Upper lobe of left lung (tissue), 6 donors: ENCODE measurements at regions not wholly inside any gene's neighbourhood (a gene's known extent, or its start where the extent isn't known, plus 50 kb on each side); places are given as distances from the start of the nearest gene placed in this dataset.
"Not testable (repeated sequence)": the region's sequence is repeated elsewhere in the genome, so short reads cannot be mapped to it uniquely, and the experiment has no call there.

ENCODE experiments used
- ATAC-seq, 2 donors: fragments of 200-7000 bp; cut with Tn5 transposase; one replicate each; pipeline ENCODE4 v1.9.1; 2022; ENCODE audit warnings: mild to moderate bottlenecking in 2 of 2, moderate library complexity in 2 of 2; ENCODE audit not compliant: low FRiP score in 2 of 2
- DNase-seq, 2 donors: peaks; one replicate each; pipeline ENCODE4 v3.0.0-alpha.2; 2019 to 2020
- H3K27ac ChIP-seq, 4 donors: fragments of 200-600 bp; sonication (generic); one replicate each; pipeline ENCODE4 v1.5.1; 2016 to 2019
- H3K27me3 ChIP-seq, 4 donors: fragments of 200-600 bp; sonication (generic); one replicate each; pipeline ENCODE4 v1.5.1; 2017 to 2019
- H3K36me3 ChIP-seq, 4 donors: fragments of 200-600 bp; sonication (generic); one replicate each; pipeline ENCODE4 v1.5.1; 2016 to 2019
- H3K4me1 ChIP-seq, 4 donors: fragments of 200-600 bp; sonication (generic); one replicate each; pipeline ENCODE4 v1.5.1; 2018 to 2019
- H3K4me3 ChIP-seq, 4 donors: fragments of 200-600 bp; sonication (generic); one replicate each; pipeline ENCODE4 v1.5.1; 2017 to 2019; ENCODE audit warnings: mild to moderate bottlenecking in 2 of 4, moderate library complexity in 1 of 4
- H3K9me3 ChIP-seq, 4 donors: fragments of 200-600 bp; sonication (generic); one replicate each; pipeline ENCODE4 v1.5.1; 2018 to 2019
- EP300 ChIP-seq, 4 donors: sonication (generic); formaldehyde crosslinking; IDR thresholded peaks; one replicate each; pipeline ENCODE4 v1.5.1; 2017; ENCODE audit warnings: antibody characterized with exemption in 4 of 4, control low read depth in 2 of 4
- POLR2A ChIP-seq, 4 donors: fragments of 450-650 bp; IDR thresholded peaks; one replicate each; pipeline ENCODE4 v1.5.1; 2016 to 2017; ENCODE audit warnings: antibody characterized with exemption in 4 of 4, mild to moderate bottlenecking in 2 of 4
- POLR2AphosphoS5 ChIP-seq, 2 donors: sonication (generic); formaldehyde crosslinking; IDR thresholded peaks; one replicate each; pipeline ENCODE4 v1.5.1; 2017; ENCODE audit warnings: antibody characterized with exemption in 2 of 2
- WGBS, 2 donors: methylation state at CpG; one replicate each; pipeline ENCODE4 v1.1.5; 2017 to 2018; 5-methylcytosine and 5-hydroxymethylcytosine counted together
- TF ChIP-seq, protein P1 (sequence below), 6 experiments: fragments of 450-650 bp in 4 of 6; fragments of 200-600 bp in 2 of 6; sonication (generic) in 2 of 6; IDR thresholded peaks; one replicate each; pipeline ENCODE4 v1.5.1; 2016 to 2019; ENCODE audit warnings: antibody characterized with exemption in 6 of 6
- donor health status: DM: no; HTN: no; CAD: no; lungs with moderate emphysema.
- donor health status: DM: no; HTN: yes; CAD: no; lungs with severe emphysema.

- 90 to 95% methylated on average over 1 of the region's 1 CpG for WGBS, 2 donors
- H3K36me3 ChIP-seq = no peaks in the 10 kb centered on the region
- no peaks in the 10 kb centered on the region for H3K27me3 ChIP-seq
- no peaks in the 10 kb centered on the region for H3K9me3 ChIP-seq
- TF ChIP-seq EP300 (IDR thresholded peaks at IDR 0.05) = no peak
- TF ChIP-seq POLR2A (IDR thresholded peaks at IDR 0.05) = no peak
- no peak for TF ChIP-seq POLR2AphosphoS5 (IDR thresholded peaks at IDR 0.05)
- TF ChIP-seq, protein P1, sequence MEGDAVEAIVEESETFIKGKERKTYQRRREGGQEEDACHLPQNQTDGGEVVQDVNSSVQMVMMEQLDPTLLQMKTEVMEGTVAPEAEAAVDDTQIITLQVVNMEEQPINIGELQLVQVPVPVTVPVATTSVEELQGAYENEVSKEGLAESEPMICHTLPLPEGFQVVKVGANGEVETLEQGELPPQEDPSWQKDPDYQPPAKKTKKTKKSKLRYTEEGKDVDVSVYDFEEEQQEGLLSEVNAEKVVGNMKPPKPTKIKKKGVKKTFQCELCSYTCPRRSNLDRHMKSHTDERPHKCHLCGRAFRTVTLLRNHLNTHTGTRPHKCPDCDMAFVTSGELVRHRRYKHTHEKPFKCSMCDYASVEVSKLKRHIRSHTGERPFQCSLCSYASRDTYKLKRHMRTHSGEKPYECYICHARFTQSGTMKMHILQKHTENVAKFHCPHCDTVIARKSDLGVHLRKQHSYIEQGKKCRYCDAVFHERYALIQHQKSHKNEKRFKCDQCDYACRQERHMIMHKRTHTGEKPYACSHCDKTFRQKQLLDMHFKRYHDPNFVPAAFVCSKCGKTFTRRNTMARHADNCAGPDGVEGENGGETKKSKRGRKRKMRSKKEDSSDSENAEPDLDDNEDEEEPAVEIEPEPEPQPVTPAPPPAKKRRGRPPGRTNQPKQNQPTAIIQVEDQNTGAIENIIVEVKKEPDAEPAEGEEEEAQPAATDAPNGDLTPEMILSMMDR (IDR thresholded peaks at IDR 0.05) = no peak
- no peaks in the 10 kb centered on the region for H3K4me1 ChIP-seq
- ATAC-seq (no peak), DNase-seq (no peak)
- no peak overlapping the region for H3K27ac ChIP-seq
- no peak overlapping the region for H3K4me3 ChIP-seq
These were observed 224.6 kb downstream of the IL15 start for GRCh38 chr4:141860974-141861373.

GRCh38 chr4:141870152-141870551, 233.8 kb downstream of the IL15 start:
- H3K9me3 ChIP-seq = no peaks in the 10 kb centered on the region
- no peak for DNase-seq
- H3K27me3 ChIP-seq = no peaks in the 10 kb centered on the region
- H3K4me3 ChIP-seq = no peak overlapping the region
- no peaks in the 10 kb centered on the region for H3K36me3 ChIP-seq
- TF ChIP-seq POLR2AphosphoS5 (IDR thresholded peaks at IDR 0.05) = no peak
- no peak for TF ChIP-seq POLR2A (IDR thresholded peaks at IDR 0.05)
- no peak for TF ChIP-seq EP300 (IDR thresholded peaks at IDR 0.05)
- TF ChIP-seq, protein P1 (IDR thresholded peaks at IDR 0.05) = no peak
- H3K4me1 ChIP-seq = no peaks in the 10 kb centered on the region
- no peak overlapping the region for H3K27ac ChIP-seq
- WGBS, 2 donors = 24 to 30% methylated on average over 1 of the region's 1 CpG
- ATAC-seq = no peak

DNA sequence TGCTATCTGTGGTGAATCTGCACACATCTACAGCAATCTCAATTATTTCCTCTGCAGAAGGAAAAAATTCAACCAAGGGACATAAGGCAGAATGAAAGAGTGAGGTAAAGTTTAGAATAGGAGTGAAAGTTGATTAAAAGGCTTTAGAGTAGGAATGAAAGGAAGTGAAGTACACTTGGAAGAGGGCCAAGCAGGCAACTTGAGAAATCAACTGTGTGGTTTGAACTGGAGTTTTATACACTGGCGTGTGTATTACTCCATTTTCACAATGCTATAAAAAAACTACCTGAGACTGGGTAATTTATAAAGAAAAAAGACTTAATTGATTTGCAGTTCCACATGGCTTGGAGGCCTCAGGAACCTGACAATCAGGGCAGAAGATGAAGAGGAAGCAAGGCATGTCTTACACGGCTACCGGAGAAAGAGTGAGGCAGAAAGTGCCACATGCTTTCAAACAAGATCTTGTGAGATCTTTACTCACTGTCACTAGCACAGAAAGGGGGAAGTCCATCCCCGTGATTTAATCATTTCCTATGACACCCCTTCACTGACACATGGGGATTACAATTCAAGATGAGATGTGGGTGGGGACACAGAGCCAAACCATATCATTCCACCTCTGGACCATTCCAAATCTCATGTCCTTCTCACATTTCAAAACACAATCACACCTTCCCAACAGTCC, 234.8 kb downstream of the IL15 start:
- TF ChIP-seq POLR2AphosphoS5 (IDR thresholded peaks at IDR 0.05) = no peak
- TF ChIP-seq POLR2A (IDR thresholded peaks at IDR 0.05) = no peak
- TF ChIP-seq, protein P1 (IDR thresholded peaks at IDR 0.05) = no peak
- no peak for TF ChIP-seq EP300 (IDR thresholded peaks at IDR 0.05)
- WGBS, 2 donors = 53 to 59% methylated on average over 4 of the region's 4 CpGs
- no peak overlapping the region for H3K27ac ChIP-seq
- no peak overlapping the region for H3K4me3 ChIP-seq
- DNase-seq = no peak
- no peaks in the 10 kb centered on the region for H3K9me3 ChIP-seq
- H3K36me3 ChIP-seq = no peaks in the 10 kb centered on the region
- H3K4me1 ChIP-seq = no peaks in the 10 kb centered on the region
- no peaks in the 10 kb centered on the region for H3K27me3 ChIP-seq
- ATAC-seq = no peak

- H3K27me3 ChIP-seq = not testable (repeated sequence)
- 42 to 55% methylated on average over 8 to 11 of the region's 12 CpGs for WGBS, 2 donors
- peak in 1 of 2 donors; percentile 10 for DNase-seq
These were observed 246.3 kb downstream of the IL15 start for GRCh38 chr4:141882650-141883049.

DNA sequence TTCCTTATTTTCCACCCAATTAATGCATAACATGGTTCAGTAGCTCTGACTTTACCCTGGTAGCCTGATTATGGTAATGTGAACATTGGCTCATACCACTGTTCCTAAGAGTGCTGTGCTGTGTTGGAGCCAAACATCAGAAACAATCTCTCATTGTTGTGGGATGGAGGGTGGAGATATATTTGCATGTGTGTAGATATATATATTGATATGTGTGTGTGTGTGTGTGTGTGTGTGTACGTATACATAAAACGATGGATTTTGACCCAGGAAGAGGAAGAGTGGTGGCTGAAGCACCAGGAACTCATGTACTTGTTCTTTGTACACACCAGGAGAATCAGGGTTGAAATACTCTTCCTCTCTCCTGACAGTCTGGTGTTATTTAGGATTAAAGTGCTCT, 247.7 kb downstream of the IL15 start:
- H3K9me3 ChIP-seq = no peaks in the 10 kb centered on the region
- no peak for DNase-seq
- H3K27ac ChIP-seq = no peak overlapping the region
- 81 to 83% methylated on average over 2 of the region's 2 CpGs for WGBS, 2 donors
- no peak for ATAC-seq
- TF ChIP-seq POLR2A (IDR thresholded peaks at IDR 0.05) (no peak), EP300 (IDR thresholded peaks at IDR 0.05) (no peak), POLR2AphosphoS5 (IDR thresholded peaks at IDR 0.05) (no peak)
- TF ChIP-seq, protein P1 (IDR thresholded peaks at IDR 0.05) = no peak
- H3K27me3 ChIP-seq = no peaks in the 10 kb centered on the region
- H3K4me3 ChIP-seq = no peak overlapping the region
- no peaks in the 10 kb centered on the region for H3K36me3 ChIP-seq
- H3K4me1 ChIP-seq = no peaks in the 10 kb centered on the region

More at GRCh38 chr4:141882650-141883049, 246.3 kb downstream of the IL15 start:
- not testable (repeated sequence) for ATAC-seq, H3K36me3 ChIP-seq, H3K4me3 ChIP-seq, H3K27ac ChIP-seq, H3K9me3 ChIP-seq, H3K4me1 ChIP-seq
